ENCODE measurements at regions not wholly inside any gene's neighbourhood (a gene's known extent, or its start where the extent isn't known, plus 50 kb on each side); places are given as distances from the start of the nearest gene placed in this dataset.

- in situ Hi-C loops (cut with MboI) (no loop called here), intact Hi-C loops (cut with micrococcal nuclease) (no loop called here)
- H3K4me3 ChIP-seq: no peak overlapping the region
- CTCF ChIA-PET (ENCODE audit: low intra/inter-chr PET ratio): no interaction called here
- FAIRE-seq (no peak), DNase-seq (ENCODE audit: extremely low read depth in 1 of 4, low spot score in 3 of 4) (no peak), ATAC-seq (no peak)
- H3K79me2 ChIP-seq (ENCODE audit: control insufficient read depth, insufficient read depth, low read length): no peaks in the 10 kb centered on the region
- no peaks in the 10 kb centered on the region for H3K4me1 ChIP-seq (replicated peaks in 1 of 2; ENCODE audit: control insufficient read depth in 2 of 2, insufficient read depth in 2 of 2, low read length in 2 of 2)
- TF ChIP-seq BCLAF1 (IDR thresholded peaks at IDR 0.05; ENCODE audit: borderline replicate concordance in 1 of 2, control insufficient read depth in 1 of 2, low read depth in 2 of 2, low read length in 1 of 2) (no peak), ZBTB40 (IDR thresholded peaks at IDR 0.05) (peak; percentile 71), ZBTB40 (CRISPR knock-in tag; IDR thresholded peaks at IDR 0.05) (no peak), CREBBP (IDR thresholded peaks at IDR 0.05; ENCODE audit: low read depth, low read length) (no peak), RNF219 (CRISPR knock-in tag; IDR thresholded peaks at IDR 0.05) (no peak), THRAP3 (IDR thresholded peaks at IDR 0.05; ENCODE audit: borderline replicate concordance) (no peak)
- H3K9ac ChIP-seq (ENCODE audit: insufficient read depth in 1 of 2, low read depth in 2 of 2, low read length in 2 of 2): no peak overlapping the region
- H3K27me3 ChIP-seq (ENCODE audit: control insufficient read depth in 2 of 2, insufficient read depth in 2 of 2, low read length in 2 of 2): peaks cover 6 to 26% of the 10 kb centered on the region in 2 experiments; a peak in 2 of 5 replicates
- no peak overlapping the region for H3K27ac ChIP-seq (ENCODE audit: extremely low read depth, low read depth, low read length)
- H3K9me1 ChIP-seq (ENCODE audit: control insufficient read depth, insufficient read depth, low read length): no peaks in the 10 kb centered on the region
- no peaks in the 10 kb centered on the region for H3K9me3 ChIP-seq (replicated peaks; ENCODE audit: control insufficient read depth, insufficient read depth, low read depth, low read length)
- POLR2A ChIA-PET: no interaction called here
- no peak overlapping the region for H3K4me2 ChIP-seq (ENCODE audit: insufficient read depth, low read length)
- no peaks in the 10 kb centered on the region for H4K20me1 ChIP-seq (replicated peaks; ENCODE audit: control insufficient read depth, insufficient read depth, low read length)
- H3K36me3 ChIP-seq (ENCODE audit: control insufficient read depth, insufficient read depth, low read length): no peaks in the 10 kb centered on the region
- 1% methylated on average over 5 of the region's 5 CpGs for WGBS (ENCODE audit: insufficient coverage, low coverage, missing lambda C conversion rate)
- BruUV-seq (replicated peaks): no TSS peak
- no peak overlapping the region for H2AFZ ChIP-seq (ENCODE audit: low read depth, low read length)
Measured at GRCh38 chr21:32200029-32200428, 78.8 kb downstream of the MIS18A start.
